HCT116 (cell line): ENCODE measurements at regions not wholly inside any gene's neighbourhood (a gene's known extent, or its start where the extent isn't known, plus 50 kb on each side); places are given as distances from the start of the nearest gene placed in this dataset.

Source experiments
- ATAC-seq: fragments of 200-7000 bp; cut with Tn5 transposase; 2 replicates; pipeline ENCODE4 v1.9.1; 2020; ENCODE audit warnings: mild to moderate bottlenecking, moderate library complexity
- BruUV-seq: library from RNA; stranded (reverse); fragments of 400-500 nt; replicated peaks from 2 replicates; lab custom pipeline; 2021; lab: Mats Ljungman, UMichigan
- CTCF ChIA-PET: fragments of 300-600 bp; sonication (Branson Sonifier 250); formaldehyde crosslinking; loops from one replicate; lab custom pipeline; 2021; ENCODE audit warnings: antibody characterized with exemption; lab: Charles Lee
- POLR2A ChIA-PET: fragments of 300-600, 350-600 bp; sonication (Branson Sonifier 250); formaldehyde crosslinking; loops from one replicate; lab custom pipeline; 2021; ENCODE audit warnings: antibody characterized with exemption; lab: Charles Lee
- RAD21 ChIA-PET, 2 experiments: fragments of 300-600 bp; sonication (Branson Sonifier 250); formaldehyde crosslinking; loops; one replicate each; lab custom pipeline; 2023; ENCODE audit warnings: low total read pairs in 2 of 2; ENCODE audit not compliant: uncharacterized antibody in 2 of 2, unreplicated experiment in 2 of 2, low non-redundant PET in 1 of 2; lab: Charles Lee
- DNase-seq: peaks from one replicate; pipeline ENCODE4 v3.0.0-alpha.2; 2010; ENCODE audit warnings: low read depth, low spot score
- H2AFZ ChIP-seq: fragments of 200-600 bp; shearing (Covaris generic), sonication (generic); 2 replicates; pipeline ENCODE4 v1.6.1; 2017; ENCODE audit warnings: low read depth, mixed run types, mixed read lengths, antibody characterized with exemption, low read length; ENCODE audit not compliant: poor library complexity, severe bottlenecking
- H3K27ac ChIP-seq: 2 replicates; pipeline ENCODE4 v1.5.1; 2012; ENCODE audit warnings: low read depth, low read length
- H3K27me3 ChIP-seq: fragments of 200-600 bp; sonication (generic); 2 replicates; pipeline ENCODE4 v1.6.1; 2016; ENCODE audit warnings: mixed run types, low read length, mixed read lengths; ENCODE audit not compliant: insufficient read depth
- H3K36me3 ChIP-seq, 2 experiments: fragments of 200-500 bp in 1 of 2; fragments of 200-600 bp in 1 of 2; sonication (Bioruptor generic) in 1 of 2; sonication (generic) in 1 of 2; 2 replicates each; pipeline versions ENCODE4 v1.5.1 to v1.6.1; 2014 to 2016; ENCODE audit warnings: low read length in 2 of 2, inconsistent platforms in 1 of 2, mixed read lengths in 1 of 2, mixed run types in 1 of 2; ENCODE audit not compliant: insufficient read depth in 2 of 2, control insufficient read depth in 1 of 2
- H3K4me1 ChIP-seq, 2 experiments: fragments of 200-600 bp in 1 of 2; sonication (generic) in 1 of 2; 2 replicates each; pipeline versions ENCODE4 v1.5.1 to v1.6.1; 2012 to 2017; ENCODE audit warnings: low read length in 2 of 2, inconsistent platforms in 1 of 2, mild to moderate bottlenecking in 1 of 2, mixed read lengths in 1 of 2, mixed run types in 1 of 2, moderate library complexity in 1 of 2; ENCODE audit not compliant: insufficient read depth in 2 of 2, control insufficient read depth in 1 of 2
- H3K4me2 ChIP-seq: fragments of 200-600 bp; sonication (generic); 2 replicates; pipeline ENCODE4 v1.6.1; 2017; ENCODE audit warnings: mixed run types, low read length, mixed read lengths
- H3K4me3 ChIP-seq, 2 experiments: fragments of 200-600 bp in 1 of 2; sonication (generic) in 1 of 2; replicated peaks in 1 of 2; 2 replicates each; pipeline ENCODE4 v1.5.1; 2011 to 2016; ENCODE audit warnings: low read length in 2 of 2, control low read depth in 1 of 2, low read depth in 1 of 2, mild to moderate bottlenecking in 1 of 2, mixed read lengths in 1 of 2, mixed run types in 1 of 2
- H3K79me2 ChIP-seq: fragments of 200-600 bp; sonication (generic); 2 replicates; pipeline ENCODE4 v1.6.1; 2017; ENCODE audit warnings: mild to moderate bottlenecking, mixed run types, low read length, moderate library complexity, mixed read lengths; ENCODE audit not compliant: insufficient read depth
- H3K9ac ChIP-seq: fragments of 200-600 bp; sonication (generic); 2 replicates; pipeline ENCODE4 v1.6.1; 2016; ENCODE audit warnings: low read length, mixed read lengths
- H3K9me2 ChIP-seq: fragments of 200-600 bp; sonication (generic), shearing (Covaris generic); 2 replicates; pipeline ENCODE4 v1.6.1; 2017; ENCODE audit warnings: mixed run types, mild to moderate bottlenecking, moderate library complexity; ENCODE audit not compliant: insufficient read depth
- H3K9me3 ChIP-seq, 2 experiments: fragments of 200-500 bp in 1 of 2; fragments of 200-600 bp in 1 of 2; sonication (Bioruptor generic) in 1 of 2; sonication (generic) in 1 of 2; 2 replicates each; pipeline ENCODE4 v1.6.1; 2014 to 2017; ENCODE audit warnings: low read length in 2 of 2, mixed read lengths in 2 of 2, inconsistent platforms in 1 of 2, low read depth in 1 of 2, mild to moderate bottlenecking in 1 of 2, mixed run types in 1 of 2, moderate library complexity in 1 of 2; ENCODE audit not compliant: control insufficient read depth in 1 of 2, insufficient read depth in 1 of 2
- H4K20me1 ChIP-seq: fragments of 200-600 bp; sonication (generic), shearing (Covaris generic); 2 replicates; pipeline ENCODE4 v1.6.1; 2017; ENCODE audit warnings: mixed run types, mild to moderate bottlenecking, moderate library complexity; ENCODE audit not compliant: insufficient read depth
- CBX3 ChIP-seq: IDR thresholded peaks from 2 replicates; pipeline ENCODE4 v1.6.1; 2012; ENCODE audit warnings: low read depth
- CEBPB ChIP-seq: IDR thresholded peaks from 2 replicates; pipeline ENCODE4 v1.6.1; 2012; ENCODE audit warnings: low read depth
- EGR1 ChIP-seq: IDR thresholded peaks from 2 replicates; pipeline ENCODE4 v1.6.1; 2012; ENCODE audit warnings: low read depth
- ELF1 ChIP-seq: IDR thresholded peaks from 2 replicates; pipeline ENCODE4 v1.6.1; 2012; ENCODE audit warnings: low read depth, borderline replicate concordance
- EZH2 ChIP-seq: fragments of 200-600 bp; sonication (generic); IDR thresholded peaks from 2 replicates; pipeline ENCODE4 v1.6.1; 2017; ENCODE audit warnings: antibody characterized with exemption, mixed run types
- EZH2phosphoT487 ChIP-seq: fragments of 200-600 bp; IDR thresholded peaks from 2 replicates; pipeline ENCODE4 v1.6.1; 2018; ENCODE audit warnings: antibody characterized with exemption, borderline replicate concordance
- FOSL1 ChIP-seq: IDR thresholded peaks from 2 replicates; pipeline ENCODE4 v1.6.1; 2012; ENCODE audit warnings: low read depth
- RAD21 ChIP-seq: IDR thresholded peaks from 2 replicates; pipeline ENCODE4 v1.6.1; 2012; ENCODE audit warnings: low read depth, mild to moderate bottlenecking
- REST ChIP-seq: IDR thresholded peaks from 2 replicates; pipeline ENCODE4 v1.6.1; 2012; ENCODE audit warnings: low read depth
- SIN3A ChIP-seq: IDR thresholded peaks from 2 replicates; pipeline ENCODE4 v1.6.1; 2012; ENCODE audit warnings: low read depth
- SP1 ChIP-seq: IDR thresholded peaks from 2 replicates; pipeline ENCODE4 v1.6.1; 2012; ENCODE audit warnings: low read depth
- SRF ChIP-seq: IDR thresholded peaks from 2 replicates; pipeline ENCODE4 v1.6.1; 2012; ENCODE audit warnings: low read depth
- TCF7L2 ChIP-seq: IDR thresholded peaks from 2 replicates; pipeline ENCODE4 v1.7.0; 2011; ENCODE audit warnings: borderline replicate concordance, inconsistent platforms; ENCODE audit not compliant: insufficient read depth, insufficient read length; ENCODE audit errors: extremely low read depth
- ZFX ChIP-seq: fragments of 450-650 bp; IDR thresholded peaks from 2 replicates; pipeline ENCODE4 v1.6.1; 2017
- ZNF274 ChIP-seq: fragments of 200-500 bp; sonication (Bioruptor generic); IDR thresholded peaks from 2 replicates; pipeline ENCODE4 v1.6.1; 2014; ENCODE audit warnings: mild to moderate bottlenecking, low read depth, low read length, inconsistent platforms
- intact Hi-C: fragments of 100-400 bp; cut with micrococcal nuclease; formaldehyde crosslinking; loops from 2 replicates; pipeline ENCODE4 v1.10.0; 2022
- TF ChIP-seq, protein P1 (sequence below), 3 experiments: fragments of 200-600 bp in 1 of 3; sonication (generic) in 1 of 3; IDR thresholded peaks in 2 of 3; conservative IDR thresholded peaks in 1 of 3; 2 replicates each; pipeline ENCODE4 v1.5.1; 2012 to 2017; ENCODE audit warnings: low read depth in 2 of 3, low read length in 2 of 3, antibody characterized with exemption in 1 of 3, borderline replicate concordance in 1 of 3, control low read depth in 1 of 3, mild to moderate bottlenecking in 1 of 3, mixed read lengths in 1 of 3, mixed run types in 1 of 3, moderate library complexity in 1 of 3; ENCODE audit not compliant: insufficient read depth in 1 of 3

DNA sequence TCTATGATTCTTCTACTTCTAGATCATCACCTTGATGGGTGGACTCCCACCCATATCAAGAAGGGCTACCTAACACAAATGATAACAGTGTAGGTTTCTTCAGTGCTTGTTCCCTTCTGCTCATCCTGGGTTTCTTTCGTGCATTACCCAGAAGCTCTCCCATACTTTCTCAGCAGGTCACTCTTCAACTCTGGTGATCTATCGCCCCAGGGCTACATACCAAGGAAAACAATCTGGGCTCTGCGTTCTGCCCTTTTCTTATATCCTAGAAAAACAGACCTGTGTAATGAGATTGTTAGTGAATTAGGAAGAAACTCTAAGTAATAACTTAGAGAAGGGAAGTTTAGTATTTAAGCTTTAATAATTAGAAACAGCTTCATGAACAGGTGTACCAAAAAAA, 370.6 kb upstream of the SPAG17 start:
- H4K20me1 ChIP-seq, result no peaks in the 10 kb centered on the region
- no peaks in the 10 kb centered on the region for H3K27me3 ChIP-seq
- no TSS peak for BruUV-seq
- H3K4me1 ChIP-seq, result no peaks in the 10 kb centered on the region
- TF ChIP-seq TCF7L2 (no peak), EZH2phosphoT487 (no peak), ELF1 (no peak), ZFX (no peak), FOSL1 (no peak), RAD21 (no peak), SRF (no peak), CEBPB (no peak), EZH2 (no peak)
- ChIA-PET CTCF (no interaction called here), POLR2A (no interaction called here), RAD21 (no interaction called here)
- H2AFZ ChIP-seq, result no peak overlapping the region
- no peak overlapping the region for H3K4me3 ChIP-seq
- peaks cover 0 to 4% of the 10 kb centered on the region in 2 experiments; a peak in 1 of 4 replicates for H3K9me3 ChIP-seq
- H3K9me2 ChIP-seq, result no peaks in the 10 kb centered on the region
- no peak overlapping the region for H3K27ac ChIP-seq
- no peak overlapping the region for H3K4me2 ChIP-seq
- ATAC-seq (no peak), DNase-seq (no peak)
- no peak overlapping the region for H3K9ac ChIP-seq
- H3K36me3 ChIP-seq, result no peaks in the 10 kb centered on the region
- H3K79me2 ChIP-seq, result no peaks in the 10 kb centered on the region
- intact Hi-C loops, result no loop called here

- no peaks in the 10 kb centered on the region for H4K20me1 ChIP-seq
- no peak overlapping the region for H2AFZ ChIP-seq
- no peaks in the 10 kb centered on the region for H3K36me3 ChIP-seq
- no peak overlapping the region for H3K4me3 ChIP-seq
- H3K4me1 ChIP-seq, result no peaks in the 10 kb centered on the region
- ChIA-PET CTCF (no interaction called here), POLR2A (no interaction called here), RAD21 (no interaction called here)
- ATAC-seq (no peak), DNase-seq (no peak)
- intact Hi-C loops, result no loop called here
- H3K9me2 ChIP-seq, result no peaks in the 10 kb centered on the region
- H3K79me2 ChIP-seq, result no peaks in the 10 kb centered on the region
- no TSS peak for BruUV-seq
- no peak overlapping the region for H3K27ac ChIP-seq
- H3K9me3 ChIP-seq, result peaks cover 0 to 11% of the 10 kb centered on the region in 2 experiments; a peak in 1 of 4 replicates
- H3K9ac ChIP-seq, result no peak overlapping the region
- no peak overlapping the region for H3K4me2 ChIP-seq
- no peaks in the 10 kb centered on the region for H3K27me3 ChIP-seq
- no peak for TF ChIP-seq FOSL1
- no peak for TF ChIP-seq CEBPB
- TF ChIP-seq ZFX, result no peak
- TF ChIP-seq SRF, result no peak
- TF ChIP-seq EGR1, result no peak
- no peak for TF ChIP-seq TCF7L2
- no peak for TF ChIP-seq REST
- TF ChIP-seq, protein P1, sequence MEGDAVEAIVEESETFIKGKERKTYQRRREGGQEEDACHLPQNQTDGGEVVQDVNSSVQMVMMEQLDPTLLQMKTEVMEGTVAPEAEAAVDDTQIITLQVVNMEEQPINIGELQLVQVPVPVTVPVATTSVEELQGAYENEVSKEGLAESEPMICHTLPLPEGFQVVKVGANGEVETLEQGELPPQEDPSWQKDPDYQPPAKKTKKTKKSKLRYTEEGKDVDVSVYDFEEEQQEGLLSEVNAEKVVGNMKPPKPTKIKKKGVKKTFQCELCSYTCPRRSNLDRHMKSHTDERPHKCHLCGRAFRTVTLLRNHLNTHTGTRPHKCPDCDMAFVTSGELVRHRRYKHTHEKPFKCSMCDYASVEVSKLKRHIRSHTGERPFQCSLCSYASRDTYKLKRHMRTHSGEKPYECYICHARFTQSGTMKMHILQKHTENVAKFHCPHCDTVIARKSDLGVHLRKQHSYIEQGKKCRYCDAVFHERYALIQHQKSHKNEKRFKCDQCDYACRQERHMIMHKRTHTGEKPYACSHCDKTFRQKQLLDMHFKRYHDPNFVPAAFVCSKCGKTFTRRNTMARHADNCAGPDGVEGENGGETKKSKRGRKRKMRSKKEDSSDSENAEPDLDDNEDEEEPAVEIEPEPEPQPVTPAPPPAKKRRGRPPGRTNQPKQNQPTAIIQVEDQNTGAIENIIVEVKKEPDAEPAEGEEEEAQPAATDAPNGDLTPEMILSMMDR (IDR thresholded peaks at IDR 0.05 in 2 of 3, conservative IDR thresholded peaks at IDR 0.05 in 1 of 3; ENCODE audit: borderline replicate concordance in 1 of 3, insufficient read depth in 1 of 3, low read depth in 2 of 3, low read length in 2 of 3), result no peak
- no peak for TF ChIP-seq SP1
- no peak for TF ChIP-seq SIN3A
- no peak for TF ChIP-seq ELF1
- TF ChIP-seq RAD21, result no peak
- no peak for TF ChIP-seq ZNF274
- no peak for TF ChIP-seq CBX3
- no peak for TF ChIP-seq EZH2phosphoT487
Measured at GRCh38 chr1:118535901-118536300, 350.9 kb upstream of the SPAG17 start.
